Forelimb muscle (tissue), 1 donor: ENCODE measurements at regions not wholly inside any gene's neighbourhood (a gene's known extent, or its start where the extent isn't known, plus 50 kb on each side); places are given as distances from the start of the nearest gene placed in this dataset.

ENCODE experiments used
- DNase-seq: peaks from one replicate; pipeline ENCODE4 v3.0.0-alpha.2; 2013; ENCODE audit warnings: low read depth

DNA sequence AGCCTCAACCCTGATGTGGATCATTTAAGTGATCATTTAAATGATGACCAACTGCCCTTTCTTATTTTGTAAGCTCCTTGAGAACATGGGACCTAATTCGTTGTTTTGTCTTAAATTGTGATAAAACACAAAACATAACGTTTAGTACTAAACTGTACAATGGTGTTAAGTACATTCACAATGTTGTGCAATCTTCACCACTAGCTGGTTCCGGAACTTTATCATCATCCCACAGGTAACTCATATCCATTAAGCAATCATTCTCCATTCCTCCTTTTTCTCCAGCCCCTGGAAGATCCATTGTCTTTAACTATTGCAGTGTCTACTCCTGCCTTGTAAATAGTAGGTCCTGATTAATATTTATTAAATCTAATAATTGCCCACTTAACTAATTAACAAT lies 460.5 kb upstream of the BRINP1 start:
- DNase-seq, result no peak

DNA sequence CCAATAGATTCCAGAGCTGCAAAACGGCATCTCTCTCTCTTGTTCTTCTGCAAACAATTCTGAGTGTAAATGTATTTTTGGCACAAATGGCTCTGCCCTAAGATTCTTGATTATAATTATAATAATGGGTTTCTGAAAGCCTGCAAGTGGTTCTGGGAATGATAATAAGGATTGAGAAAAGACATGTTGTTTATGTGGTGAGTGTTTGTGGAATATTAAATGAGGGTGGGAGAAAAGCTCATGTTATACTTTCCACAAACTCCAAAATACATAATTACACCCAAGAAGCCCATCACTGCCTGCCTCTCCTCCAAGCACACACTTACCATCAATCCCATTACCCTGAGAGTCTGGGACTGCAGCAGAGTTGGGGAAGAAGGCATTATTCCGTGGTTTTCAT lies 460.0 kb upstream of the BRINP1 start:
- no peak for DNase-seq

DNA sequence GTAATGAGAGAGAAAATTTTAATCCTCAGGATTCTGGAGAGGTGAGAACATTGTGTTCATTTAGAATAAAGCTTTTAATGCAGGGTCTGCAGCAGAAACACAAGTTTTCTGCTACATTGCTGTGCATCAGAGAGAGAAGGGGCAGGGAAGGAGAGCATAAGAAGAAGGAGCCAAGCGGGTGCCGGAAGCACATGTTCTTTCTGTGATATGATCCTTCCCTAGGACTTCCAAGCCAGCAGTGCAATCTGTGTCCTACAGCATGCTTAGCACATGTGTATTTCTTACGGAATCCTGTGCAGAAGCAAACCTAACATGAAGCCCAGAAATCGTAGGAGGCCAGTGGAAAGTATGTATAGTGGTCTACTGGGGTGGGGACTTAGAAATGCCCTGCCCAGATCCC lies 458.3 kb upstream of the BRINP1 start:
- DNase-seq, result no peak

DNA sequence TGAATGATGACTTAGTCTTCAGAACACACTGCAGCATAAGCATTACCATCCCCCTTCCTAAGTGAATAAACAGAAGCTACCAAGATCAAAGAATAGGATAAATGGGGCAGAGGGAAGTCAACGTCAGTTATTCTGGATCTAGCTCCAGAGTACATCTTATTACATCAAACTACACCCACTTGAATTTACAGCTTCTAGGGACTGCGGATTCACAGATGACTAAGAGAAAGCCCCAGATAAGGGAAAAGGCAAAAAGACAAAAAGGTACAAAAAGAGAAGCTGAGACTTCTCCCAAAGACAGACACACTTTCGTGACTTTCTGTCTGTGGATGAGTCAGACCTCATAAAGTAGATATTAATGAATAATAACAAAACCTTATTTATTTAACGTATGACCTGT lies 457.9 kb upstream of the BRINP1 start:
- DNase-seq, result no peak

DNA sequence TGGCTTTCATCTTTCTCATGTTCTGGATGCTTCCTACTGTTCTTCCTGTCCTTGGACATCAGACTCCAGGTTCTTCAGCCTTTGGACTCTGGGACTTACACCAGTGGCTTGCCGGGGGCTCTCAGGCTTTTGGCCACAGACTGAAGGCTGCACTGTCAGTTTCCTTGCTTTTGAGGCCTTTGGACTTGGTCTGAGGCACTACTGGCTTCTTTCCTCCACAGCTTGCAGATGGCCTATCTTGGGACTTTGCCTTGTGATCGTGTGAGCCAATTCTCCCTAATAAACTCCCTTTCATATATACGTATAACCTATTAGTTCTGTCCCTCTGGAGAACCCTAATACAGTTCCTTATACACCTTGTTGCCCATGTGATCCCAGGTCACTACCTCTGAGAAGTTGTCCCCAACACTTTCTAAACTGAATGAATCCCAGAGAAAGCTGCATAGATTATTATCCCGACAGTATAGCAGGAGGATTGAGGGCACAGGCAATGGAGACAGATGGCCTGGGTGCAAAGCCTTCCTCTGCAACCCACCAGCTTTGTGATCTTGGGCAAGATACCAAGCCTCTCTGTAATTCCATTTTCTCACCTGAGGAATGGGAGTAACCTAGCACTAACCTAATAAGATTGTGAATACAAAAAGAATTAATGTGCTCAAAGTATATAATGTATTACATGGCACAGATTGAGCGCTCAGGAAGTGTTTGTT lies 449.6 kb upstream of the BRINP1 start:
- DNase-seq, result no peak

DNA sequence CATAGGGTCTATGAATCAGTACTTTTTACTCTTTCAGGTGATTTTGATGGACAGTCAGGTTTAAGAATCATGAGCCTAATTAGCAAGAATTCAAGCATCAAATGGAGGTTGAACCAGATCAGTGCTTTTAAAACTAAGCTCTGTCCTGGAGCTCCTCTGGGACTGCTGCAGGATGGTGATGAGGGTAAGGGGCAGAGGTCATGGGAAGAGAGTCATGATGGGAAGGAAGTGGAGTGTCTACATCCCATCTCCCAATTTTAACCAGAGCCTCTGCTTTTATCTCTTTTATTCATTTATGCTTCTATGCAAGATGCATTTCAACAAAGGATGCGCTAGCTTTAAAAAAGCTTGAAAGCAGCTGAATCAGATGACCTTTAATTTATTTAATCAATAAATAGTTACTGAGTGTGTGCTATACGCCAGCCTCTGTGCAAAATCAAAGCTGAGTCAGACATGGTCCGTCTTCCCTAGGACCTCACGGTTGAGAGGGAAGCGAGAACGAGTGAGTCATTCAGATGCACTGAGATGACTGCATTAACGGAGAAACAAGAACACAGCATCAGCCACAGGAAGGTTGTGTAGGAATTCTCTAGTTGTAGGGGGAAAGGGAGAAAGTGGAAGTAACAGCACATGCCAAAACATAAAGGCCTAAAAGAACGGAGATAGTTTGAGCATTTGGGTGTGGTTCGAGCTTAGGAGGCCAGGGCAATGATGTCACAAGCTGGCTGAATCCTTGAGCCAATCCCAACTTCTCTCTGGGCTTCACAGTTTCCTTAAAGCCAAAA lies 441.6 kb upstream of the BRINP1 start:
- no peak for DNase-seq

DNA sequence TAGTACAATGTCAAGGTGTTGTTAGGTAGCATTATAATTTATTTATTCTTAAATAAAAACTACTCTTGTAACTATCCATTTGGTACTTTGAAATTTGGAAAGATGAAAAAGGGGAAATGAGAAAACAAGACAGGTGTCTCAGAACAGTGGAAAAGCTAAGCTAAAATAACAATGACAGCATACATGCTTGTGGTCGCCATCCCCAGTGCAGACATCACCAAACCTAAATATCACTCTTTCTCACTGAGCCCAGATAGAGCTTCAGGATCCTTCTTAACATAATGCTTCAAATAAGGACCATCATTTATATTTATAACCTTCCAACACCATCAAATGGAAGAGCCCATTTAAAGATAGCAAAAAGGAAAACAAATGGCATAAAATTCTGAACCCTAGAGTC lies 434.4 kb upstream of the BRINP1 start:
- no peak for DNase-seq

DNA sequence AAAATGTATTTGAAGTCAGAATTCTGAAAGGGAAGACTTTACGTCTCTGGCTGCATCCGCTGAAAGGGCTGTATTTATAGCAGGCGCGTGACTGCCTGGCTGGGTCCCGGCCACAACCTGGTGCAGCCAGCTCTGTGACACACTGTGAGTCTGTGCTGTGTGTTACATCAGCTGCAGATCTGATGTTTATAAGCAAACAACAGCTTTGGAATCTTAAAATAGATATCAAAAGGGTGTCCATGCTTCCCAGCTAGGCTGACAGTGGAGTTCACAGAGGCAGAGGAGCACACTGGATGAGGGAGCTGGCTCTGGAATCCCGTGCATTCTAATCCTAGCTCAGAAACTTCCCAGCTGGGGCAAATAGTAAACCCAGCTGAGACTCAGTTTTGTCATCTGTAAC lies 433.4 kb upstream of the BRINP1 start:
- no peak for DNase-seq

DNA sequence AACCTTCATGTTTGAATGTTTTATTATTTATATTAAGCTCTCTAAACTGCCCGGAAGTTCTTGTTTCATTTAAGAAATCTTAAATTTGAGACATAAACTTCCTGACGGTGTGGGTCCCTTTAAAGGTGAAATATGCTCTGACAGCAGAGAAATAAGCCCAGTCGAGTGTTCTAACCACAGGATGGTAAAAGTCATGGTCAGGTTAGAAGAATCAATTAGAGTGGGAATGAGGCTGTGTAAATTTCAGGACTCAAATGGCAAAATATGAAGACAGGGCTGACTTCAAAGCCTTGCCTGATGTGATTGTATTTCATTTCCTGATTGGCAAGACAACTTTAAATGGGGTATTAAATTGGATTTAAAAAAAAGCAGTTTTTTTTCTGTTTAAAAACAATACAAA lies 432.9 kb upstream of the BRINP1 start:
- no peak for DNase-seq

DNA sequence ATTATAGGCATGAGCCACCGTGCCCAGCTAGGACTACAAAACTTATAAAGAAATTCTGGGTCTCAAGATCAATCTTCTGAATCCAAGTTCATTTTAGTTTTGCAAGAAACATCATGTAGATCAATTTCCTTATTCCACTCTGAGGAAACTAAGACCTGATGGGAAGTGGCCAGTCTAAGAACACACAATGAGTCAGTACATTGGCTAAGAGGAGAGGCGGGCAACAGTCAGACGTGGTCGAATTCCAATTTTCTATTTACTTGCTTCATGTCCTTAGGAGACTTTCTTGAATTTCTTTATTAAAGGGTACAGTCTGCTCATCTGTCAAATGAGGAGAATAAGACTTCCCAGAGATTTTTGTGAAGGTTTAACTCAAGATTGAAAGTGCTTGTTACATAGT lies 432.1 kb upstream of the BRINP1 start:
- DNase-seq, result no peak

DNA sequence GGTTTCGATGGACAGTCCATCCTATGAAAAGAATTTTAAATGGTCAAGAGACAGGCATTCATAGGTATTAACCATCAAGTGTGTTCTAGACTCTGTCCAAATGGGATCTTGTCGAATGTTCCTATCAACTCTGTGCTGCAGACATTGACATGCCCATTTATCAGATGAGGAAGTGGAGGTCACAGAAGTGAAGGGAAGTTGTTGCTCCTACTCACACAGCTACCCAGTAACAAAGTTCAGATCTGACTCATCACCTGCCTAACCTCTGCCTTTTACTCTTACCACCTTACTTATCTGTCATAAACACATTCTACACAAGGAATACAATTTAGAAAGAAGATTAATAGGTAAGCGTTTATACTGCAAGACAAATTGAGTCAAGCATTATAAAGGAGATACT lies 426.2 kb upstream of the BRINP1 start:
- no peak for DNase-seq

DNA sequence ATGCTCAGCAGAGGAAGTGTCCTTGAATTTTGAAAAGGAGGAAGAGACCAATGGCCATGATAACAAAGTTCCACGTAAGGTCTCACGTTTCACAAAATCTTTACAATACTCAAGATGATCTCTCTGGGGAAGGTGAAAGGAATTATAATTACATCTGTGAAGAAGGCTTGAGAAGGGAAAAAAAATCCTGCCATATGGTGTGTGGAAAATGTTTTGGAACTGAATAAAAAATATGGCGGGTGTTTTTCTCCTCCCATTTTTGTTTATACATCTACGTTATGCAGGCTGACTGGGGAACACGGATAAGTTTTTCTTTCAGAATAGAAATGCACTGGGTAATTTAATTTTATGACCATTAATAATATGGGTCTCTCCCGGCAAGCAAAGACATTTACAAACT lies 425.6 kb upstream of the BRINP1 start:
- DNase-seq, result no peak

DNA sequence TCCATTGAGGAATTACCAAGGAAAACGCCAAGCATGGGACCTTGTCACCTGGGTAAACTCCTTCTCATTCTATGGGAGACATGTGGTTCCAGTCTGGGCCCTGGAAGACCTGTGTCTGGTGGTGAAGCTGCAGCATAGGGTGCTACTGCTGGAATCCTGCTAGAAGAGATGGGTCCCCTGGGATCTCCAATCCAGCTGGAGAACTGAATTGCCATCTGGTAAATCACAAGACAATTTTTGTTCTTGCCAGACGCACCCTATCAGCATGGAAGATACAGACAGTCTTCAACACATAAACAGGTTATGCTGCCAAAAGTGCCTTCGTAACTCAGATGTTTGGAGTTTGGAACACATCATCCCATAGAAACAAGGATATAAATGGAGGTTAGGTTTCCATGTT lies 424.0 kb upstream of the BRINP1 start:
- no peak for DNase-seq

DNA sequence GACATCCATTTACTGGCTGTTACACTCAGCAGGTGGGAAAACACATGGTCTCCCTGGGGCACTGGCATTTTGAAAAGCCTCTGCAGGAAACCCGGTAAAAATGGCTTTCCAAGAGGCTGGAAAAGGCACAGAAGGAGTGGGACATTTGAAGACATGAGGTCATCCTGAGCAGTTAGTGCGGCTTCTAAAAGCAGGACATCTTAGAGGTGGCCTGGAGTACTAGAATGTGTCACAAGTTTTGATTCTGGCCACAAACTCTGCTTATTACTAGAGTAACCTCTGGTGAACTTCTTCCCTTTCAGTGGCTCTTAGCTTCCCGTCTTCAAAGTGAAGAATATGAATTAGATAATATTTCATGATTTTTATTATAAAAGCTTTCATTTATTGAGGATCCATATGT lies 423.0 kb upstream of the BRINP1 start:
- DNase-seq, result no peak

DNA sequence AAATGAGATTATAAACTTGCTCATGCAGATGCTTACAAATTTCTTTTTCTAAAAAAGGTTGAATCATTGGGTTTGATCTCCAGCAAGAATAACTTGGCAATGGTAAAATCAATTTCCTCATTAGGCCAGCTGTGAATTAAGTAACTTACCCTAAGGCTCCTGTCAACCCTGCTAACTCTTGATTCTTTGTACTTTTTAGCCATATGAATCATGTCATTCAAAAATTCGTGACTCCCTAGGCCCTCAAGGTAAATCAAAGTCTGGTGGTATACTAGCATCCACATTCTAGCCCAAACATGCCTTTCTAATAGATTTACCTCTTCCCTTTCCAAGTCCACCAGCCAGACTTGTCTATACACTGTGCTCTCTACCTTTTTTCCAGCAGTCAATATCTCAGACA lies 420.8 kb upstream of the BRINP1 start:
- no peak for DNase-seq

DNA sequence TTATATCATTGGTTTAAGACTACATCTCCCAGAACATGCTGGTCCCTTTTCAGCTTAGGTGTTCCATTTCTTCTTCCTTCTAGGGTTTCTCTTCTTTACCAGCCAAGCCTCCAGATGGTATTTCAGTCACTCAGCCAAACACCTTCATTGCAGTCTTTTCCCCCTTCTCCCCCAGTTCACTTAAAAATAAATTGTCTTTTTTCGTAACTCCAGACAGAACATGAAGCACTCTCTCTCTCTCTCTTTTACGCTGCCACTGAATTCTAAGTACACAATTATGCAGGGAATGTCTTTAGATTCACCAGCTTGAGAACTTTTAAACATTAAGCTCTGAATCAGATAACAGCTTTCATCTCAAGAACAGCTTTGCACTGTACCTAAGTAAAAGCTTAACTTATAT lies 419.7 kb upstream of the BRINP1 start:
- no peak for DNase-seq

DNA sequence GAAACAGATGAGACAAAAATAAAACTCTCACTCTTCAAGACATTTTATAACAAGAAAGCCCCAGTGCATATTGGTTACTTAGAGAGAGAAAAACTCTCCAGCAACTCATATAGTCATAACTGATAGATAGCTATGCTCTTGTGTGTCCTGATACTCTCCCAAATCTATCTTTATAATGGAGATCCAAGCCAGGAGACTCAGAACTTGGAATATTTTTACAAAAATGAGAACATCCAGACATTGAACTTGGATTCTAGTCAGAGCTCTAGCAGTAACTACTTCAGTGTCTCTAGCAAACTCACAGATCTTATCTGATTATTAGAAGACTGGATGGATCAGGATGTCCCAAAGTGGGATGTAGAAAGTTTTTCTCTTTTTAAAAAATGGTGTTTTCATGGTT lies 412.7 kb upstream of the BRINP1 start:
- no peak for DNase-seq

DNA sequence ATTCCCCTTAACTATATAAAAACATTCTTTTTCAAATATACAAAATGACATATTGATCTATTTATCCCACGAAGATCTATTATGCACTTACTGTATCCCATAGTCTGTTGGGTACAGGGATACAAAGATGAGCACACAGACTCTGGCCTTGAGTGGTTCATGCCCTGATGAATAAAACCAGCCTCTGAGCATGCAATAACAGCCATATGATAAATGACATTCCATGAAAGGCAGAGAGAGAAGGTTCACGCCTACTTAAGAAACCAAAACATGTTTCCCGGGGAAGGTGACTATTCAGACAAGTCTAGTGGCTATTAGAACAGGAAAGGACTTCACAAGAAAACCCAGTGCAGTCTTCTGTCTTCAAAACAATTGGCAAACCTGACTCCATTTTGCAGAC lies 406.2 kb upstream of the BRINP1 start:
- no peak for DNase-seq

DNA sequence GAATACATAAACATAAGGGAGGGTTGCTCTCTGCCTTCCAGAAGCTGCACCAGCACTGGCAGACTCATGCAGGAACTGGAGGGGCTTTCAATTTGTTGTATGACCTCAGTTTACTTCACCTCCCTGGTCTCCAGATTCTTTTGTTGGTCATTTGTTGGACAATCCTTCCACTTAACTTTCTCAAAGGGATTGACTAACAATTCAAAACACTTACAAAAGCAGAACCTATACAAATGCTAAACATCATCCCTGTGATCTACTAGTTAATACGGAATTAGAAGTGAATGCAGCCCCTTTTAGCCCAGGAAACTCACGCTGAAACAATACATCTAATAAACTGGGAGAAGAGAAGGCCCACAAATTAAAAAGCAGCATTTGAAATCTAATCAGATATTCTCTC lies 404.6 kb upstream of the BRINP1 start:
- DNase-seq, result no peak

DNA sequence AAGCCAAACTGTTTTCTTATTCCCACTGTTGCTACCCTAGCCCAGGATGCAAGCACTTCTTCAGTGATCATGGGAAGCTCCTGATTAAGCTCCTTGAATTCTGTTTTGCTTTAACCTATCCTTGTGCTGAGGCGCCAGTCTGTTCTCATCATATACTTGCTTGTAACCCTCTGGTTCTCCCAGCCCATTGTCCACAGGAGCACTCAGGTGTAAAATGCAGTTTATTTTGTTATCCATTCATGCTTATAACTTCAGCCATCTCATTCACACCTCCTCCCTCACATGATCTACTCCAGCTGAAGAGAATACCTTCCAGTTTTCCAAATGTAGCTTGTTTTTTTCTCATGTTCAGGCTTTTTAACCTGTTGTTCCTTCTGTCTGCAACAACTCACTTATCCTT lies 402.1 kb upstream of the BRINP1 start:
- no peak for DNase-seq

DNA sequence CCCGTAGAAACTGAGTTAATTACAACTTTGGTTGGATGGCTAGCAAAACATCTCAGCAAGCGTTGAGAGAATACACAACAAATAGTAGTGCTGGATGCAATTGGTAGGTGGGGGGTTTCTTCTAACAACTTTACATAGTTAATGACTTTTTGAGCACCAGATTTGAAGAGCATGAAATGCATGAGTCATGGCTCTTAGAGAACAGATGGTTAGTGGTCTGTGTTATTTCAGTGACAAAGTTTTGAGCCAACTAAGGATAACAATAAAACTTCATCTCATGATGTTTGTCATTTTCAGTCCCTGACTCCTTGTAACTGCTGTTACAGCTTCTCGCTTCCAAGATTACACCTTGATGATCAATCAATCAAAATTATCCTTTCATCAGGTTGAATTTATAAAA lies 399.0 kb upstream of the BRINP1 start:
- no peak for DNase-seq

DNA sequence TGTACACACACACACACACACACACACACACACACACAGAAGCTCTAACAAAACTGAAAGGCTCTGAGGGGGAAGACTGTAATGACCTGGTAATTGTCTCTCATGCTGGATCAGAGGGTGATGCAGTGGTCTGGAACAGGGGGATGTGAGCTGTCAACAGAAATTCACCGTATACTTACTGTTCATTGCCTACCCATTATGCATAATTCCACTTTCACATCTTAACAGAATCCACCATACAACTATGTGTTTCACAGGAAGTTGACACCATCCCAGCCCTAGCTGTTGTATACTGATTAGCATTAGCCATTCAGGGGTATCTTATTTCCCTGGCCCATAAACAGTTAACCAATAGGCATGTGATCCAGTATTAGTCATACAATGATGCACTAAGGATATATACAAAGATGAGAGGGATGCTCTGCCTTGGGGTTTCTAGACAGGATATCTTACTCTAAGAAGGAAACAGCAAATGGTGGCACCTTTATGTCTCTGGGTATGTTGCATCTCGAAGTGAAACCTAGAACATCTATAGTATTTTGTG lies 396.5 kb upstream of the BRINP1 start:
- no peak for DNase-seq

DNA sequence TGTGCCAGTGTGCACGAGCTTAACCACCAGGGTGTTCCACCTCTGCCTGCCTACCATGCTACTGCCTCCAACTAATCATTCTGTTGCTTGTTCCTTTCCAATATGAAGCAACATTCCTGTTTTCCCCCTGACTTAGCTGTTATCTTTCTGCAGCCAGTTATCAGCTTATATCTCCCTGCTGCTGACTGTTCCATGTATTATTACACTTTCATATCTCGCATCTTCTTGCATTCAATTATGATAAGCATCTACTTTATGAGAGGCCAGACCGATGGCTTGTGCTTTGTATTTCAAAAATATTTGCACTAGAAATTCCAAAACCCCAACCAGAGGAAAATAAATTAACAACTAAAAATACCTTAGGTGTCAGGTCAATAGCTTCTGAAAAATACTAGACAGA lies 394.0 kb upstream of the BRINP1 start:
- no peak for DNase-seq
